ENCODE measurements at regions not wholly inside any gene's neighbourhood (a gene's known extent, or its start where the extent isn't known, plus 50 kb on each side); places are given as distances from the start of the nearest gene placed in this dataset.
"Not testable (repeated sequence)": the region's sequence is repeated elsewhere in the genome, so short reads cannot be mapped to it uniquely, and the experiment has no call there.

DNA sequence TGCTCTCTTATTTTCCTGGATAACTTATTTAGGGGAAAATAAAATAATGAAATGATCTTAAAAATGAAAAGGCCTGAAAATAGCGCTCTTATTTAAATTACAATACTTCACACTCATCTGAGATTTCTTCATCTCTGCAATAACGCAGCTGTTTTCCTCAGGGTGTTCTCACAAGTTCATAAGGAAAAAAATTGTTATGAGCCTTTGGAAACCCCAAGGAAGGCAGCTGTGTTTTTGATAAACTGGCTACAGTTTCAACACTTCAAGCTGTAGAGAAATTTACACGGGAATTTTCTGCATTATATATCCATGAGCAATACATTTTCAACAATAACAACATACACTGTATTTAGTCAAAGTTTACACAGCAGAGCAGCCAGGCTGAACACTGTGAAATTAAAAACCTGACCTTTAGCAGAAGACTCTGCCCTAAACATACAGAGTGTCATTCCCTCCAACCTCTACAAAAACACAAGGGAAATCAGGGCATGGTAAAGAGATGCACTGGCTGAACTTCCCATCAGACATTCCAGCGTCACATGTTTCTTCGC is 959.6 kb downstream of the SLC4A3 start:
- no peak for DNase-seq

DNA sequence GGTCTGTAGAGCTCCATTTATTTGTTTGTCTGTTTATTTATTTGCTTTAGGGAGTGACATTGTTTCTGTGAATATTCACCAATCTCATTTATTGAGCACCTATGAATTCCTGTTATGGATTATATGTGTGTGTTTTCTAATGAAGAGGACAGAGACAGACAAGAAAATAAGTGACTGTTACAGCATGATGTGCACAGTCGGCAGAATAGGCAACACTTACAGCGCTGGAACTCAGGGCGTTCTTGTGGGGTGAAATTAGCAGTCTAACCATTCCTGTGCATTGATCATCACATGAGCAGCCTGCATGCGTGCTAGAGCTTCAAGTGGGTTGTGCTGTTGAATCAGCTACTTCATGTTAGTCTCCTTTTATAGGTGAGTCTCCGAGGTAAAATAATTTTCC is 960.7 kb downstream of the SLC4A3 start:
- no peak for DNase-seq

DNA sequence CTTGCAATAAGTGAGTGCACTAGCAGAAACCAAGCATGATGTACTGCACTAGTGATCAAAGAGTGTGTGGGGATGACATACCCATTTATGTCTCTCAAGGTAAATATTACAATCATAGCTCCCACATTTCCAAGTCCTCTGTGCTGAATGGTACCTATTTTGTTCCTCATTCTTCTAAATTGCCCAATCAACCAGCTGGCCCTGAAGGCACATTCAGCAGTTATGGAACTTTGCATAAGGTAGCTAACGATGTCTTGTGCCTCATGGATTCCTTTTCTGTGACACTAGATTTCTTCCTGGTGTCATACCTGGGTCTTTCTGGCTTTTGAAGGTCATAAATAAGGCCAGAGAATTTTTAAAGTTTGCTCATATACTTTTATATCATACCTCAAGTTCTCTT is 963.0 kb downstream of the SLC4A3 start:
- no peak for DNase-seq

DNA sequence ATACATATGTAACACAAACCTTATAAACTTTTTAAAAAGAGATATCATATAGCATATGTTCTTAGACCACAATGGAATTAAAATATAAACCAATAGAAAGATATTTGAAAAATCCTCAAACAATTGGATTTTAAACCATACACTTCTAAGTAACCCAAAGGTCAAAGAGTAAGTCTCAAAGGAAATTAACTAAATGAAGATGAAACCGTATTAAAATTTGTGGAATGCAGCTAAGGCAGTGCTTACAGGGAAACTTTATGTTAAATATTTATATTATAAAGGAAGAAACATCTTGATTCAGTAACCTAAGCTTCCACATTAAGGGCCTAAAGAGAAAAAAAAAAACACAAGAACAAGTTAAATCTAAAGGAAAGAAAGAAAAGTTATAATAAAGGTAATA is 966.1 kb downstream of the SLC4A3 start:
- DNase-seq: no peak

DNA sequence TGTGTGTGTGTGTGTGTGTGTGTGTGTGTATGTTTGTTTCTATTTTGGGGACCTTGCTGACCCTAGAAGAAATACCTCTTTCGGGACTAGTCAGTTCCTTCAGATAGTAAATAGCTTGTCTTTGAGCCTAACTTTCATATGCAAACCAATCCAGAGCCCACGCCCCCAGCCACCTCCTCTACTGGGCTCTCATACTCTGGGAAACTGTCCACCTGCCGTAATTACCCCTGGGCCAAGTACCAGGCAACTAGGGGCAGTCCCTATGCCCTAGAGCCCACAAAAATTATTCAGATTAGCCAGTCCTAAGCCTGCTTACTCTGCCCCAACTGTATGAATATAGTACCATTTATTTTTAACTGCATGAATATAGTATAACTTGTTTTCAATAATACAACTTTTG is 970.4 kb downstream of the EPHA4 start:
- DNase-seq: no peak

DNA sequence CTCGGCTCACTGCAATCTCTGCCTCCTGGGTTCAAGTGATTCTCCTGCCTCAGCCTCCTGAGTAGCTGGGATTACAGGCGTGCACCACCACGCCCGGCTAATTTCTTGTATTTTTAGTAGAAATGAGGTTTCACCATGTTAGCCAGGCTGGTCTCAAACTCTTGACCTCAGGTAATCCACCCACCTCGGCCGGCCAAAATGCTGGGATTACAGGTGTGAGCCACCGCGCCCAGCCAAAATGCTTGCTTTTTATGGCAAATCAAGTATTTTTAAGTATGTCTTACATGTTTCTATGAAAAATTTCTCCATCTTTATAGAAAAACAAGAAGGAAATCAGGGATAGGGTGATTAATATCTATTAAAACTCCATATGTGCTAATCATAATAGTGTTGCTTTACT is 959.1 kb downstream of the EPHA4 start:
- DNase-seq: not testable (repeated sequence)

DNA sequence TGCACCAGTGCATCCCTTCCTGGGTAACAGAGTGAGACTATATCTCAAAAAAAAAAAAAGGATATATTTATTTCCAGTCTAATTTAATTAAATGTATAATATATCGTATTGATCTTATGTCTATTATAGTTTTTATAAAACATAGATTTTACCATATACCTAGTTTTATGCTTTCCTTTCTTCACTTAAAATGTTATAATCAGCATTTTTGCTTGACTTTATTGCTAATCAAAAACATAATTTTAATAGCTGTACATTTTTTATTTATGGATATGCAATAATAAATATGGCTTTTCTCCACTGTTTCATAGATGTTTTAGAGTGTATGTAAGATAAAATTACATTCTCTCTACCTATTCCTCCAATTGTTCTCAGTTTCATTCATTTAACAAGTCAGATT is 958.0 kb downstream of the EPHA4 start:
- no peak for DNase-seq

DNA sequence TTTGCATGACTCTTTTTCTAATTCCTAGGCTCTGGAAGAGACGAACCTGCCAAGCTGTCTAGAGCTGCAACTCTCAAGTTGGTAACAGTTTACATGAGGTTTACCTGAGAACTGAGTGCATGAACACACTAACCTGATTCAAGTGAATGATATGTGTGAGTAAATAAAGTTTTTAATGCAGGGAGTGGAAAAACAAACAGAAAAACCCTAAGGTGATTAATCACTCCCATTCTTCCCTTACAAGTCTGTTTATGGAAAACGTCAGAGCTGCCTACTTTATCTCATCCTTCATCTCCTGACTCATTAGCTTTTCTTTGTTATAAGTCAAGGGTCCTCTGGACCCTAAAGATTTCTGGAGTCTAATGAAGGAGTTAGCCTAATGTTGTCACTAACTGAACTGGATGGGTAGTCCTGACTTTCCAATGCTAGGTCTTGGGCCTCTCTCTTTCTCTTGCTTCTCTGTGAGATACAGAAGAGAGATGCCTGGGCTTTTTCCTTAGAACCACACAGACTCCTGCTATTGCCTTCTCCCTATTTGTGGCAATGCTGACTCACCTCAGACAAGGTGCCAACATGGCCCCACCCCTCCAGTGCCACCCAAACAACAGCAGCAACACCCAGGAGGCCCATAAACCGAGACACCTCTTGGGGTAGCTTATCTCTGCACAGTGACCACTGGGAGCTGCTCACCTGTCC is 952.4 kb downstream of the EPHA4 start:
- no peak for DNase-seq

DNA sequence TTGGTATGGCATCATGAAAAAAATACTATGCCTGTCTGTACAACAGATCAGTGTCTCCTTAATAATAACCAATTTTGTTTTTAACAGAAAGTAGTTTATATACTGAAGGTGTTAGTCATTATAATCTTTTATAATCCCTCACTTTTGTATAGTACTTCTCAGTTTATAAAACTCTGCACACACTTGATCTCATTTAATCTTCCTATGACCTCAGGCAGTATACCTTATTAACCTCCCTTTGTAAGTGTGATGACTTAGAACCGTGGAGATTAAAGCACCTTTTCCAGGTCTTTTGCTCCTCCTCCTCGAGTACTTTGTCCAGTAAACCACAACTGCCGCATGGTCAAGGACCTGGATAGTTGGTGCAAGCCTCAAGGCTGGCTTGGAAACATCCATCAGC is 945.5 kb downstream of the EPHA4 start:
- no peak for DNase-seq

DNA sequence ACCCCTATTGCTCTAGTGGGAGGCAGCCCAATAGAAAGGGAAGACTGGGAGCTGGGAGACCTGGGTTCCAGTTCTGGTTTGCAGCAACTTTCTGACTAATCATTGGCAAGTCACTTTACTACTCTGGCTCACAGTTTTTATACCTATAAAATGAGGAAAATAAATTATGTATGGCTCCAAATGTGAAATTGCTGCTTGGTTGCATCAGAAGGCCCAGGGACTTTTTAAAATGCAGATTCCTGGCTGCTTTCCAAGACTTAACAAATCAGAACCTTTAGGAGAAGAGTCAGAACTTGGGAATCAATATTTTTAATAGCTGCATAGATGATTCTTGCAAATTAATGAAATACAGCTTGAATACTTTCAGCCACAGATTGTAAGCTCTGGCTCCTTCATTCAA is 943.9 kb downstream of the EPHA4 start:
- DNase-seq: no peak

DNA sequence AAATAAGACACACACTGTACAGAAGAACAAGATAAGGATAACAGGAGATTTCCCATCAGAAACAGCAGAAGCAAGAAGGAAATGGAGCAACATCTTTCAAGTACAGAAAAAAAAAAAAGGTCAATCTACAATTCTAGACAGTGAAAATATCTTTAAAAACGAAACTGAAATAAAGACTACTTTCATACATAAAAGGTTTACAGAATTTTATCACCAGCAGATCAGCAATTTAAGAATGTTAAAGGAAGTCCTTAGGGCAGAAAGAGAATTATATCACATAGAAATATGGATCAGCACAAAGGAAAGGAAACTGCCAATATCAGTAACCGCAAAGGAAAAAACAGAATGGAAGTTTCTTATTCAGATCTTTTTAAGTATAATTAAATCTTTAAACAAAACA is 931.0 kb downstream of the EPHA4 start:
- DNase-seq: no peak

DNA sequence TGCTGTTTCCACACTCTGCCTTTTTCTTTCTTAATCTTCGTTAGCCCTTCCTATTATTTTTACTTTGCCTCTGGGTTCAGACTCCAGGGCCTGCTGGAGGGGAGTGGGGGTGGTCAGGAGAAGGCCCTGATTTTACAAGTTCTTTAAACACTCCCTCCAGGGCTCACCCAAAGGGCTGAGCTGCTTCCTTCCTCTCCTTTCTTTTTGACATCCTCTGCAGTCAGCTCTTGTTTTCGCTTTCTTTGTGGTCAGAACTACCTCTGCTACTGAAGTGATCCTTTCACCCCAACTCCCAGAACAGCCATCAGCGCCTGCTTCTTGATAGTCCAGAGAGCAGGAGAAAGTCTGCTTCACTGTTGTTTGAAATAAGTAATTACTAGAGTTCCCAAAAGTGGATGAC is 925.7 kb downstream of the EPHA4 start:
- no peak for DNase-seq

DNA sequence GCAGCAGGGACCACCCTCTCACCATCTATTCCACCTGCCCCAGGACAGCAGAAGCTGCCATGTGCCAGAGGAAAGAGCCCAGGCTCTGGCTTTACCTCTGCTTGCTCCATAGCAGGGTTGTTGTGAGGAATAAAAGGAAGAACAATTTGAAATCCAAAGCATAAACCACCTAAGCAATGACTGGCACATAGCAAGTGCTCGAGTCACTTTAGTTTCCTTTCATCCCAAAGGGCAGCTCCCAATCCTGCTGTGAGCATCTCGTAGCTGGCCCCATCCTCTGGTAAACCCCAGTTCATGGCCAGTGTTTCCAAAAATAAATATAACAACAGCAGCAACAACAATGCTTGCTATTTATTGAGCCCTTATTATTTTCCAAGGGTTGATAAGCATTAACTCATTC is 923.5 kb downstream of the EPHA4 start:
- DNase-seq: no peak

DNA sequence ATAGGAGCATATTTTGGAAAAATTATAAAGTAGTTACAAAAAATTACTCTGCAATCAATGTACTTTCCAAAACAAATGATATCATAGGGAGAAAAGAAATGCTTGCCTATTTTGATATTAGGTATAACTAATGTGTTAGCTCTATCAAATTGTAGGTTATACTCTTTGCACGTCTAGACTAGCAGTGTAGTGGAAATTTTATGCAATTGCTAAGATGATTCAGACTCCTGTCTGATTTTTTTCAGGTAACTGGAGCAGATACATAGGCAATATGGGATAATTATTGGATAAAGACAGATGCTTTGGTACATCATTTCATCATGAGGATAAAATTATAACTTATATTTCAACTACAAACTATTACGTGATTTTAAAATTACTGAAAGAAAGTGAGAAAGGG is 918.3 kb downstream of the EPHA4 start:
- DNase-seq: no peak

DNA sequence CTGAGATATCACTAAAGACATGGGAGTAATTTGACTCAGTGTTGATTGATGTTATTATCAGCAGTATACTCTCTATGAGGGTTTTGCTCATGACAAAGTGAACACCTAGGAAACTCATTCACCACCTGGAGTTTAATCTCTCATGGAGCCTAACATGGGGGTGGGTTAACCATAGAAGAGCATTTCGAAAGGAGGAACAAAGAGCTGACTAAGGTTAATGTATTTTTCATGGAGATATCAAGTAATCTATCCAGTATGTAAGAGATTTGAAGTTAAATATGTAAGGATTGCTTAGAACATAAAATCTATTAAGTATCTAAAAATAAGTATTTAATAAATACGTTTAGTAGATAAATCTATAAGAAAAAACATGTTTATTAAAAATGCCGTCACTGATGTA is 917.8 kb downstream of the EPHA4 start:
- DNase-seq: no peak

DNA sequence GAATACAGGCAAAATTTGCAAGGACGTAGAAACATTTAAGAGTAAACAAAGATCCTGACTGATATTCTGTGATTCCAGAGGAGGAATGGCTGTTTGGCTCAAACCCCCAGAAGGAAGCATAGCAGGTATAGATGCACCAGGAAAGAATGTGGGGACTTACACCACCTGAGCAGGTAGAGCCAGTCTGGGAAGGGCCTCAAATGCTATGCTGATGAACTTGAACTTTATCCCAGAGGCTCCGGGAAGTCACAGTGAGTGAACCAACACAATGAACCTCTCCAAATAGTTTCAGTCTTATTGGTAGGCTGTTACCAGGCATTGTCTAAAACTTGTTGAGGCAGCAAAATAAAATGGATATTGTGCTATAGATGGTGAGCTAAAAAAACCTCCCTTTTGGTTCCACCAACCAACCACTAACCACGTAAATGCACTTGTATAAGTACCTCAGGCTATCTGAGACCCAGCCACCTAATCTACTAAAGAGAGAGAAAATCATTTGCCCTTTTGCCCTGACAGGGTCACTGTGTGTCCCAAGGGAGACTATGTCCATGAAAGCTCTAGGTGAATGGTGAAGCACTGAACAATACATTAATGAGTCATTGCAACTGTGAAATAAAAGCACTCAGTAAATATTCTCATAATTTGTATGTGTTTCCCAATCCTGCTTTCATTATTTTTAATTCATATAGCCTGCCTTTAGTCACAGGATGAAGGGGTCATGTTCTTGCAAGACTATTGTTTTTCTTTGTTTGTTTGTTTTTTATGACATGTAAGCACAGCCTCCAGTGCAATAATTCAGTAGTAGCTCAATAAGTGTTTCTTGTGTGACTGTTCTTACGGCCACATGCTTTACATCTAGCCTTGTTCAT is 911.6 kb downstream of the EPHA4 start:
- no peak for DNase-seq

DNA sequence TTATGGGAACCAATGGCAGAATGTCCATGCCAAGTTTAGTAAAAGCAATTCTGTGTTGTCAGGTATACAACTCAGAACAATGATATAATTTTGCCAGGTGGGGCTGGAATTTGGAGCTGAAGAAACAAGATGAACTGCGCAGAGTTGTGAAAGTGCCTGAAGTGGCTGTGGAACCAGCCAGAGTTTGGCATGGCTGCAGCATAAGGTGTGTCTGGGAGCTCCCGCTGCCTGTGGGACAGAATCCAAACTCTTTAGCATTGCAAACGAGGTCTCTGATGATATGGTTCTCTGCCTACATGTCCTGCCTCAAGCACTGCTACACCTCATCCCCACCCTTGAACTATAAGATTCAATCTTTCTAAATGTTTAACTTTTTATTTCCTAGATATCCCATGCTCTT is 909.7 kb downstream of the EPHA4 start:
- DNase-seq: no peak

DNA sequence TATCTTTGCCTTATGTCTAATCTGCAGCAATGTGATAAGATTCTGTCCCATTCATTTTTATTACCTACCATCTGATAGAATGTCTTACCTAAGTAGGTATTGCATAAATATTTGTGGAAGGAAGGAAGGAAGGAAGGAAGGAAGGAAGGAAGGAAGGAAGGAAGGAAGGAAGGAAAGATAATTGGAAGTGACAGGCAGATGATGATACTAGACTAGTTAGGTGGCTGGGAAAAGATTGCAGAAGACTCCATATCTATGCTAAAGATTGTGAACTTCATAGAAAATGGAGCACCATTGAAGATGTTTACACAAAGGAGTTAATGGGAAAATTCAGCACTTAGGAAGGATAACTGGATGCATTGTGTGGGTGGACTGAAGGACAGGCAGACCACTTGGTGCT is 909.0 kb downstream of the EPHA4 start:
- no peak for DNase-seq

DNA sequence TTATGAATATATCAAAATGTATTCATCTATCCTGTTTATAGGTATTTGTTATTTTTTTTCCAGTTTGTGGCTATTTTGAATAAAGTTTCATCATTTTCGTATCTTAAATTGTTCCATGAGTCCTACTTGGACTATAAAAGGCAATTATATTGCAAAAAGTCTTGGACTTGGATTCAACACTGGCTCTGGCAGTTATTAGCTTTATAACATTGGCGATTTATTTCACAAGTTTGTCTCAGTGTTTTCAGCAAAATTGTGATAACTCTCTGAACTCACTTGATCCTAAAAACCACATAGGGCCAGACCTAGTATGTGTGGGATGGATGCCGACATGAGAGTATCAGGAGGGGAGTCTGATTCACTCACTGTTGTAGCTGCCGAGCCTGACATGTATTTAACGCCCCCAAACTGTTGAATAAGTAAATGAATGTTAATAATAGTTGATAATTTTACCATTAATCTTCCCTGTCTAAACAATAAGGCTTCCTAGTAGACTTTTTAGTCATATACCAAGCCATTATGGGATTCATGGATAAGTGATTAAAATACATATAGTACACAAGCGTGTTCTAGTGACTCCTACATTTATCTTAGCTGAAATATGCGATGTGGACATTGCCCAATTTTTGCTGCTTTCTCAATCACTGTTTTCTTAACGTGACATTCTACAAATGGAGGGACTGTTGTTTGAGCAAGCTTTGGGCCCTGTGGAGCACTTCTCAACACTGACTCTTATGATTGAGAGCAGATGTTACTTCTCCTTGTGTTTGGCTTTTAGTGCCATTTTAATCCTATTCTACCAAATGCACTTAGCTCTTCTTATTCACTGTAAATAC is 907.6 kb downstream of the EPHA4 start:
- no peak for DNase-seq

DNA sequence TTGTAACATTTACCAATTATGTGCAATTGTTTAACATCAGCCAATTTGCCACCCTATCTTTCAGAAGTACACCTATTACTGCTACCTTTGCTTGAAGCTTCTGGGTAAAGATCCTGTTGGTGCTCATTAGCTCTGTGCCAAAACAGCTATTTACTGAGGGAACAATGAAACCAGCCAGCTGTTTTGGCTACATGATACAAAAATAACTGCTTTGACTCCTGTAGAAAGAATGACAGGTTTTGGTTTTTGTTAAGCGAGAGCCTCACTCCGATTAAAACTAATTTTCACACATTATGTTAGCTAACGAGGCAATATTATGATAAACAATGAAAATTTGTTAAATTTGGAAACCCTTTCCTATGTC is 907.0 kb downstream of the EPHA4 start:
- no peak for DNase-seq

DNA sequence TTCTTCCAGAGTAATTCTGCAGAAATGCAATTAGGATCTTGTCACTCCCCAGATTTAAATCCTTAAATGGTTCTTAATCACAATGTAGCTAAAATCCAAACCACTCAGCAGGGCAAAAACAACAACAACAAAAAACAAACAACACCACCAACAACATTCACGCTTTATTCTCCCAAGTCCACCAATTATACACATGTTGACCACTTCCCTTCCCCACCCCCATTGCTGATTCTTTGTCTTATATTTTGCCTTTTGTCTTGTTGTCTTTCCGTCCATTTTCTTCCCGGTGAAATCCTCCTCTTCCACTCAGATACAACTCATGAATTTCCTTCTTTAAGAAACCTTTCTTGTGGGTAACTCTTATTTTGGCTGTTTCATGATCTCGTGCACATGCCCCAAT is 902.8 kb downstream of the EPHA4 start:
- DNase-seq: no peak

DNA sequence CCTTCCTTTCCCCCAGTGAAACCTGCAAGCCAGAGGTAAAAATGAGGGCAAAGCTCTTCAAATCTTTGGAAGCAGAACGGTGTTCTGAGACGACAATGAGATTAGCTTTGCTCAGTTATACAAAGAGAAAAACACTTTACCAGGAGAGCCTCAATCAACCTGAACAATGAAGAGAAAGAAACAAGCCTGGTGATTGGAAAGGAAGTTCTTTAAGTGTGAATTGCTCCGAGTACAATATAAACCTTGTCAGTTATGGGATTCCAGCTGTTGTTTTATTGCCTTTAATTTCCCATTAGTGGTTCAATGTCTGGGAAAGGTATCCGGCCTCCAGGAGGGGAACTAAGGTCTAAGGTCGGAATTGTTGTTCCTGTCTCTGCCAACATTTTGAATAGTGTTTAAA is 901.6 kb downstream of the EPHA4 start:
- no peak for DNase-seq

DNA sequence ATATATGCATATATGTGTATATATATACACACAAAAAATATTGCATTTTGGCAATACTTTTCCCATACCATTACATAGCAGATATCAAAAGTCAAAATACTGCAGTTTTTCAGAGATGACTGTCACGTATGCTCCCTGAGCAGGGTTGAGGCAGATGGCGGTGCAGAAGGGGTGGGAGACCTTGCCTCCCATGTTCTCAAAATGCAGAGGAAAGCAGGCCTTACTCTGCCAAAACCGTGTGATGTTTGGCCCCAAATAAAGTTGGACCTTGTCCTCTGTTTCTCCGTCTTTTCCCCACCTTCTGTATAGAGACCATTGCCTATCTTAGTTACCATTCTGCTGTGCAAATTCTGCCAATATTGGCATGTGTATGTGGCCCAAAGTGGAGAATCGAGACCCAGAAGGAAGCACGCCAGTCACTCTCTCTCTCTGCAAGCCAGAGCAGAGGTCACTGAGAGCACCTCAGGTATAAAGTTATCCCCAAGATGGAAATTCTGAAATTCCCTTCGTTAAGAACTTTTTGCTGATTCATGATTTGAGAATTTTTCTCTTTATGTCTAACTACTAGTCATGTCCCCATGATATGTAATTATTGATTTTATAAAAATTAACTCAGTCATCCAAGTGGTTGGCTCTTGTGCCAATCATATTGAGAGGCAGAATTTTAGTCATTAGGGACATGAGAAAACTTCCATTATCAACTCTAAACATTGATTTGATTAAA is 898.8 kb downstream of the EPHA4 start:
- DNase-seq: no peak

All from hematopoietic multipotent progenitor cell treated with erythropoietin and hydrocortisone succinate and interleukin-3 and kit ligand, for 8 days (in vitro differentiated cells).